Vagina (tissue), 2 donors: ENCODE measurements at regions not wholly inside any gene's neighbourhood (a gene's known extent, or its start where the extent isn't known, plus 50 kb on each side); places are given as distances from the start of the nearest gene placed in this dataset.

Source experiments
- DNase-seq, 2 donors: peaks; one replicate each; pipeline ENCODE4 v3.0.0-alpha.2; 2017; ENCODE audit errors: extremely low spot score in 2 of 2
- H3K27ac ChIP-seq: fragments of 200-600 bp; sonication (generic); one replicate; pipeline ENCODE4 v1.5.1; 2019
- H3K27me3 ChIP-seq: fragments of 200-600 bp; sonication (generic); one replicate; pipeline ENCODE4 v1.5.1; 2019
- H3K36me3 ChIP-seq, 2 donors: fragments of 200-600 bp; sonication (generic); one replicate each; pipeline ENCODE4 v1.5.1; 2017 to 2019
- H3K4me1 ChIP-seq: fragments of 200-600 bp; sonication (generic); one replicate; pipeline ENCODE4 v1.5.1; 2019
- H3K4me3 ChIP-seq, 2 donors: fragments of 200-600 bp; sonication (generic); 1 replicate in 1 of 2; 2 replicates in 1 of 2; pipeline ENCODE4 v1.5.1; 2016 to 2019
- H3K9me3 ChIP-seq: fragments of 200-600 bp; sonication (generic); one replicate; pipeline ENCODE4 v1.5.1; 2019
- POLR2A ChIP-seq, 2 donors: fragments of 450-650 bp; IDR thresholded peaks; one replicate each; pipeline ENCODE4 v1.6.1; 2017; ENCODE audit warnings: antibody characterized with exemption in 2 of 2, mild to moderate bottlenecking in 2 of 2, moderate library complexity in 2 of 2
- POLR2AphosphoS5 ChIP-seq, 2 donors: sonication (generic); formaldehyde crosslinking; IDR thresholded peaks; one replicate each; pipeline ENCODE4 v1.9.0; 2017; ENCODE audit warnings: antibody characterized with exemption in 2 of 2, mild to moderate bottlenecking in 2 of 2, low read depth in 1 of 2; ENCODE audit not compliant: insufficient read depth in 1 of 2
- intact Hi-C: fragments of 100-400 bp; cut with DNase I; formaldehyde crosslinking; loops from one replicate; pipeline ENCODE4 v1.15.1; 2023
- TF ChIP-seq, protein P1 (sequence below), 3 experiments: fragments of 450-650 bp in 2 of 3; fragments of 200-600 bp in 1 of 3; sonication (generic) in 1 of 3; IDR thresholded peaks; one replicate each; pipeline ENCODE4 v1.5.1; 2017 to 2019; ENCODE audit warnings: antibody characterized with exemption in 3 of 3, mild to moderate bottlenecking in 2 of 3, moderate library complexity in 2 of 3

DNA sequence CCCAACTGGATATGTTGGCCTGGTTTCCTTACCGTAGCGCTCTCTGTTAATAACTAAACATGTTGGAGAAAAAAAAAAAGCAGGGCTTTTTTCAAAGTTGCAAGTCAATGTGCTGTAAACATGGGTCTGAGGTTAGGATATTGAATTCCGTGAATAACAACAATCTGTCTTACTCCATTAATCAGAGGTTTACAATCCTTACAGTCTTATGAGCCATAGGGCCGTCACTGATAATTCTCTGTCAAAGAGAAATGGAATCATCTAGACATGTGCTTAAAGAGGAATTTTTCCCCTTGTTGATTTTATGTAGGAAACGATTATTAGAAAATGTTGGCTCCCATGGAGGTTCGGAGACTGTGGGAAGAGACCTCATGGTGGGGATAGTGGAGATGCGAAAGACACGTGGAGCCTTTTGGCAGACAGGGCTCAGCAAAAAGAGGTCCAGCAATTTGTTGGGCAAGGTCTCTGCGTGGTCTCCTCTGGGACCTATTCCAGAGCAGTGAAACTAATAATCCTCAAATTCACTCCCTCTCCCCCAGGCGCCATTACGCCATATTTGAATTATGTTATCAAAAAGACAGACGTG is 83.5 kb upstream of the CLDN14 start:
- Histone ChIP-seq H3K9me3 (no peaks in the 10 kb centered on the region), H3K27ac (no peak overlapping the region), H3K27me3 (no peaks in the 10 kb centered on the region), H3K4me1 (no peaks in the 10 kb centered on the region), H3K4me3 (no peak overlapping the region), H3K36me3 (no peaks in the 10 kb centered on the region)
- no peak for TF ChIP-seq POLR2AphosphoS5 (IDR thresholded peaks at IDR 0.05; ENCODE audit: insufficient read depth in 1 of 2, low read depth in 1 of 2)
- intact Hi-C loops = no loop called here
- peak in 1 of 2 donors; percentile 46 for DNase-seq

DNA sequence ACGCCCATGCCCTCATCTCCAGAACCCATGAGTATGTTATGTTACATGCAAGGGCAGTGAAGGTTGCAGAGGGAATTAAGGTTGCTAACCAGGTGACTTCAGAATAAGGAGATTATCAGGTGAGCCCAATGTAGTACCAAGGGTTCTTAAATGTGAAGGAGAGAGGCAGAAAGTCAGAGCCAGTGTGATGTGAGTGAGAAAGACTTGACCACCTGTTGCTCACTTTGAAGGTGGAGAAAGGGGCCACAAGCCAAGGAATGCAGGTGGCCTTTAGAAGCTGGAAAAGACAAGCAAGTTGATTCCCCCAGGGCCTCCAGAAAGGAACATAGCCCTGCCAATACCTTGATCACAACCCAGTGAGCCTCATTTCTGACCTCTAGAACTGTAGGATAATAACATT is 84.7 kb upstream of the CLDN14 start:
- TF ChIP-seq POLR2AphosphoS5 (IDR thresholded peaks at IDR 0.05; ENCODE audit: insufficient read depth in 1 of 2, low read depth in 1 of 2) (no peak), POLR2A (IDR thresholded peaks at IDR 0.05) (no peak)
- TF ChIP-seq, protein P1, sequence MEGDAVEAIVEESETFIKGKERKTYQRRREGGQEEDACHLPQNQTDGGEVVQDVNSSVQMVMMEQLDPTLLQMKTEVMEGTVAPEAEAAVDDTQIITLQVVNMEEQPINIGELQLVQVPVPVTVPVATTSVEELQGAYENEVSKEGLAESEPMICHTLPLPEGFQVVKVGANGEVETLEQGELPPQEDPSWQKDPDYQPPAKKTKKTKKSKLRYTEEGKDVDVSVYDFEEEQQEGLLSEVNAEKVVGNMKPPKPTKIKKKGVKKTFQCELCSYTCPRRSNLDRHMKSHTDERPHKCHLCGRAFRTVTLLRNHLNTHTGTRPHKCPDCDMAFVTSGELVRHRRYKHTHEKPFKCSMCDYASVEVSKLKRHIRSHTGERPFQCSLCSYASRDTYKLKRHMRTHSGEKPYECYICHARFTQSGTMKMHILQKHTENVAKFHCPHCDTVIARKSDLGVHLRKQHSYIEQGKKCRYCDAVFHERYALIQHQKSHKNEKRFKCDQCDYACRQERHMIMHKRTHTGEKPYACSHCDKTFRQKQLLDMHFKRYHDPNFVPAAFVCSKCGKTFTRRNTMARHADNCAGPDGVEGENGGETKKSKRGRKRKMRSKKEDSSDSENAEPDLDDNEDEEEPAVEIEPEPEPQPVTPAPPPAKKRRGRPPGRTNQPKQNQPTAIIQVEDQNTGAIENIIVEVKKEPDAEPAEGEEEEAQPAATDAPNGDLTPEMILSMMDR (IDR thresholded peaks at IDR 0.05) = no peak
- Histone ChIP-seq H3K27ac (no peak overlapping the region), H3K27me3 (no peaks in the 10 kb centered on the region), H3K36me3 (no peaks in the 10 kb centered on the region), H3K9me3 (no peaks in the 10 kb centered on the region), H3K4me3 (no peak overlapping the region), H3K4me1 (no peaks in the 10 kb centered on the region)
- DNase-seq = peak in 1 of 2 donors; percentile 72
- intact Hi-C loops = no loop called here

DNA sequence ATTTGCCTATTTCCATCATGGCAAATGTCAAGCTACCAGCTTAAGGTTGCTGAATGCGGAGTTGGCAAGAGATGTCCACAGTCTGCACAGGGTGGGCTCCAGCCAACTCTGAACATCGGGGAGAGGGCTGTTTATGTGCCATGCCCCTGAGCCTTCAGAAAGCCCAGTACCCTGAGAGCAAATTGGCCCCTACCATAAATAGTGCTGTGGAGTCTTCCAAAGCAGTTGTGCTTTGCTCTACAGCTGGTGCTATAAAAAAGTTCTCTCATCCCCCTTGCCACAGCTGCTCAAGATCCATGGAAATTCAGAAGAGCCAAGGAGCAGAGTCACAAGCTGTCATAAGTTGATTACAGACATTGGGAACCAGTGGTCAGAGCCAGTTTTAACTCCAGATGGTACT is 85.6 kb upstream of the CLDN14 start:
- H3K36me3 ChIP-seq = no peaks in the 10 kb centered on the region
- no peak for TF ChIP-seq POLR2A (IDR thresholded peaks at IDR 0.05)
- TF ChIP-seq, protein P1 (IDR thresholded peaks at IDR 0.05) = no peak
- no peak for TF ChIP-seq POLR2AphosphoS5 (IDR thresholded peaks at IDR 0.05; ENCODE audit: insufficient read depth in 1 of 2, low read depth in 1 of 2)
- no peaks in the 10 kb centered on the region for H3K27me3 ChIP-seq
- no peaks in the 10 kb centered on the region for H3K4me1 ChIP-seq
- intact Hi-C loops = no loop called here
- no peak overlapping the region for H3K27ac ChIP-seq
- H3K9me3 ChIP-seq = no peaks in the 10 kb centered on the region
- peak in 1 of 2 donors; percentile 22 for DNase-seq
- H3K4me3 ChIP-seq = no peak overlapping the region

DNA sequence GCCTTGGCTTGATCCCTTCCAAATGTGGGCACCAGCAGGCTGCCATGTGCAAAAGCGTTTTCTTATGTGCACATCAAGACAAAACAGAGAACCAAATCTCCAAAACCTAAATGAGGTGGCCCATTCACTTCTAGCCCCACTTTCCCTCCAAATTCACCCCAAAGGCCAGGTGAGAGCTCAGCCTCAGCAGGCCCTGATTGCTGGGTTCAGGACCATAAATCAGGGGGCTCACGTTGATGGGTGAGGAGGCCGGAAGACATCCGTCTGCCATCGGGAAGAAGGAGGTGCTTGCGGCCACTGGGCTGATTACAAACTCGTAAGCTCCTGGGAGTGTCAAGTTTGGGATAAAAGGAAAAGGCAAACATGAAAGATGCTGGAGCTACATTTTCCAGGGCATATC is 86.7 kb upstream of the CLDN14 start:
- no peak for TF ChIP-seq POLR2A (IDR thresholded peaks at IDR 0.05)
- no peak for TF ChIP-seq POLR2AphosphoS5 (IDR thresholded peaks at IDR 0.05; ENCODE audit: insufficient read depth in 1 of 2, low read depth in 1 of 2)
- TF ChIP-seq, protein P1 (IDR thresholded peaks at IDR 0.05) = no peak
- peak in 1 of 2 donors; percentile 87 for DNase-seq
- intact Hi-C loops = no loop called here
- Histone ChIP-seq H3K4me1 (no peaks in the 10 kb centered on the region), H3K27ac (no peak overlapping the region), H3K9me3 (no peaks in the 10 kb centered on the region), H3K4me3 (no peak overlapping the region), H3K36me3 (no peaks in the 10 kb centered on the region), H3K27me3 (no peaks in the 10 kb centered on the region)

DNA sequence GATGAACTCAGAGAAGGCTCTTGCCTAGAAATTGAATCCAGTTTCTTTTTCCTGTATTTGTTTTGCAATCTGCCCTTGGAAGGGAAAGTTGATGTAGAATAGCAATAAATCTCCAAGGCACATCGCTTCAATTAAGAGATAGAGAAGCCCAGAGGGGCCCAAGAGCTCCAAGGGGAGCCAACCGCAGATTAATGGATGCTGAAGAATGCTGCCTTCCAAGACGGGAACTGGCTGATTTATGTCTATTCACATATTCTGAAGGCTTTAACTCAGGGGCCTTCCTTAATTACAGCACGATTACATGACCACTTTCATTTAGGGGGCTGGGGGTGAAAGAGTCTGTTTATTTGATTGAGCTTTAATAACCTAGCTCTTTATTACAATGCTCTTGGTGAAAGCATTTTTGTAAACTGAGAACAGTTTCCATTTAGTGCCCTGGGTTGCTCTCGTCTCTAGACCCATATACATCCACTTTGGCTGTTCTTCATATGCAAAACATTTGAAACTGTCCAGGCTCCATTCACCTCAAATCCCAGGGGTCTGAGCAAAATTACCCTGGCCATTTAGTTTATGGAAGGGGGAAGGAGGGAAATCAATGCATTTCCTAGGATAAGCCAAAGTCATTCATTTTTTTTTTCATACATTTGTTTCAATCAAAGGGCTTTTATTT is 87.4 kb upstream of the CLDN14 start:
- Histone ChIP-seq H3K36me3 (no peaks in the 10 kb centered on the region), H3K27me3 (no peaks in the 10 kb centered on the region), H3K27ac (no peak overlapping the region), H3K9me3 (no peaks in the 10 kb centered on the region), H3K4me3 (no peak overlapping the region), H3K4me1 (no peaks in the 10 kb centered on the region)
- no peak for DNase-seq
- no peak for TF ChIP-seq POLR2A (IDR thresholded peaks at IDR 0.05)
- TF ChIP-seq, protein P1 (IDR thresholded peaks at IDR 0.05) = no peak
- TF ChIP-seq POLR2AphosphoS5 (IDR thresholded peaks at IDR 0.05; ENCODE audit: insufficient read depth in 1 of 2, low read depth in 1 of 2) = no peak
- intact Hi-C loops = no loop called here
